22Rv1 (cell line): ENCODE measurements at regions not wholly inside any gene's neighbourhood (a gene's known extent, or its start where the extent isn't known, plus 50 kb on each side); places are given as distances from the start of the nearest gene placed in this dataset.

ENCODE experiments used
- ZFX ChIP-seq: fragments of 450-650 bp; IDR thresholded peaks from 2 replicates; pipeline ENCODE4 v1.6.1; 2017; ENCODE audit warnings: antibody characterized with exemption, borderline replicate concordance
- TF ChIP-seq, protein P1 (sequence below): fragments of 450-650 bp; IDR thresholded peaks from 2 replicates; pipeline ENCODE4 v1.5.1; 2017; ENCODE audit warnings: mild to moderate bottlenecking

DNA sequence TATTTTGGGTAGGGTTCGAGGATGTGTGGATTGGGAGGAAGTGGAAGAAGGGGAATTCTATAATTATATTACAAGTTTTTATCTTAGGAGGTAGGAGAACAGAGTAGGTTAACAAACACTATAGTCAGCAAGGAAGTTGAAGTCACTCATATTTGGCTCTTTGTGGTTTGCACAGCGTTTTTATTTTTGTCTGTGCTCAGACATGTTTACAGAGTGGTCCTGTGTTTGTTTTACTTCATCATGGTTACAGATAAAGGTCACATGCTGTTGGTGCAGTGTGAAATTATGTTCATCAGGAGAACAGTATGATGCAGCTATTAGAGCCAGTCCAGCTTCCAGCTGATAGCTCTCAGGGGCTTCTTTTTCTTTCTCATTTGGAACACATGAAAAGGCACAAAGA, 299.9 kb upstream of the SFRP2 start:
- TF ChIP-seq, protein P1, sequence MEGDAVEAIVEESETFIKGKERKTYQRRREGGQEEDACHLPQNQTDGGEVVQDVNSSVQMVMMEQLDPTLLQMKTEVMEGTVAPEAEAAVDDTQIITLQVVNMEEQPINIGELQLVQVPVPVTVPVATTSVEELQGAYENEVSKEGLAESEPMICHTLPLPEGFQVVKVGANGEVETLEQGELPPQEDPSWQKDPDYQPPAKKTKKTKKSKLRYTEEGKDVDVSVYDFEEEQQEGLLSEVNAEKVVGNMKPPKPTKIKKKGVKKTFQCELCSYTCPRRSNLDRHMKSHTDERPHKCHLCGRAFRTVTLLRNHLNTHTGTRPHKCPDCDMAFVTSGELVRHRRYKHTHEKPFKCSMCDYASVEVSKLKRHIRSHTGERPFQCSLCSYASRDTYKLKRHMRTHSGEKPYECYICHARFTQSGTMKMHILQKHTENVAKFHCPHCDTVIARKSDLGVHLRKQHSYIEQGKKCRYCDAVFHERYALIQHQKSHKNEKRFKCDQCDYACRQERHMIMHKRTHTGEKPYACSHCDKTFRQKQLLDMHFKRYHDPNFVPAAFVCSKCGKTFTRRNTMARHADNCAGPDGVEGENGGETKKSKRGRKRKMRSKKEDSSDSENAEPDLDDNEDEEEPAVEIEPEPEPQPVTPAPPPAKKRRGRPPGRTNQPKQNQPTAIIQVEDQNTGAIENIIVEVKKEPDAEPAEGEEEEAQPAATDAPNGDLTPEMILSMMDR, result no peak
- no peak for TF ChIP-seq ZFX
